Chondrocyte (in vitro differentiated cells): ENCODE measurements at regions not wholly inside any gene's neighbourhood (a gene's known extent, or its start where the extent isn't known, plus 50 kb on each side); places are given as distances from the start of the nearest gene placed in this dataset.

ENCODE experiments used
- DNase-seq: peaks from one replicate; pipeline ENCODE4 v3.0.0; 2021; ENCODE audit warnings: mixed read lengths, low spot score
- H3K27ac Mint-ChIP-seq: one replicate; pipeline ENCODE4 v1.8.0; 2021; ENCODE audit warnings: mild to moderate bottlenecking, moderate library complexity, mixed read lengths; ENCODE audit not compliant: unreplicated experiment
- H3K27me3 Mint-ChIP-seq: 2 replicates; pipeline ENCODE4 v1.8.0; 2021; ENCODE audit warnings: low read depth, mixed read lengths
- H3K36me3 Mint-ChIP-seq: 2 replicates; pipeline ENCODE4 v1.8.0; 2021; ENCODE audit warnings: low read depth, mixed read lengths
- H3K4me1 Mint-ChIP-seq: 2 replicates; pipeline ENCODE4 v1.8.0; 2021; ENCODE audit warnings: low read depth, mild to moderate bottlenecking, mixed read lengths
- H3K4me3 Mint-ChIP-seq: one replicate; pipeline ENCODE4 v1.8.0; 2021; ENCODE audit warnings: mild to moderate bottlenecking, moderate library complexity, mixed read lengths; ENCODE audit not compliant: unreplicated experiment
- H3K9me3 Mint-ChIP-seq: 2 replicates; pipeline ENCODE4 v1.8.0; 2021; ENCODE audit warnings: low read depth, mixed read lengths
- TF ChIP-seq, protein P1 (sequence below): fragments of 200-600 bp; sonication (generic); IDR thresholded peaks from 2 replicates; pipeline ENCODE4 v1.5.0; 2021; ENCODE audit warnings: antibody characterized with exemption, mild to moderate bottlenecking, moderate library complexity

DNA sequence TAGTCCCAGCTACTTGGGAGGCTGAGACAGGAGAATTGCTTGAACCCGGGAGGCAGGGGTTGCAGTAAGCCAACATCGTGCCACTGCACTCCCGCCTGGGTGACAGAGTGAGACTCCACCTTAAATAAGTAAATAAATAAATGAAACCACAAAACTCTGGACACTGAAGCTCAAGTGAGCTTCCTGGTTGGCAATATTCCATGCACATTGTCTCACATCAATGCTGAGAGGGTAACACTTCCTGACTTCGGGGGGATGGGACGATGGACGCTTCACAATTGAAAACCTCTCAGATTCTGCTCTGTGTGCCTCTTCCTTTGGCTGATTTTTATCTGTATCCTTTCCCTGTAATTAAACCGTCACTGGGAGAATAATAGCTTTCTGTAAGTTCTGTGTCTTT, 70.0 kb upstream of the ZNF644 start:
- Mint-ChIP-seq H3K4me3 (no peak overlapping the region), H3K27me3 (no peaks in the 10 kb centered on the region), H3K36me3 (no peaks in the 10 kb centered on the region), H3K27ac (no peak overlapping the region), H3K9me3 (peaks cover 2% of the 10 kb centered on the region), H3K4me1 (no peaks in the 10 kb centered on the region)
- no peak for DNase-seq
- TF ChIP-seq, protein P1, sequence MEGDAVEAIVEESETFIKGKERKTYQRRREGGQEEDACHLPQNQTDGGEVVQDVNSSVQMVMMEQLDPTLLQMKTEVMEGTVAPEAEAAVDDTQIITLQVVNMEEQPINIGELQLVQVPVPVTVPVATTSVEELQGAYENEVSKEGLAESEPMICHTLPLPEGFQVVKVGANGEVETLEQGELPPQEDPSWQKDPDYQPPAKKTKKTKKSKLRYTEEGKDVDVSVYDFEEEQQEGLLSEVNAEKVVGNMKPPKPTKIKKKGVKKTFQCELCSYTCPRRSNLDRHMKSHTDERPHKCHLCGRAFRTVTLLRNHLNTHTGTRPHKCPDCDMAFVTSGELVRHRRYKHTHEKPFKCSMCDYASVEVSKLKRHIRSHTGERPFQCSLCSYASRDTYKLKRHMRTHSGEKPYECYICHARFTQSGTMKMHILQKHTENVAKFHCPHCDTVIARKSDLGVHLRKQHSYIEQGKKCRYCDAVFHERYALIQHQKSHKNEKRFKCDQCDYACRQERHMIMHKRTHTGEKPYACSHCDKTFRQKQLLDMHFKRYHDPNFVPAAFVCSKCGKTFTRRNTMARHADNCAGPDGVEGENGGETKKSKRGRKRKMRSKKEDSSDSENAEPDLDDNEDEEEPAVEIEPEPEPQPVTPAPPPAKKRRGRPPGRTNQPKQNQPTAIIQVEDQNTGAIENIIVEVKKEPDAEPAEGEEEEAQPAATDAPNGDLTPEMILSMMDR: no peak

DNA sequence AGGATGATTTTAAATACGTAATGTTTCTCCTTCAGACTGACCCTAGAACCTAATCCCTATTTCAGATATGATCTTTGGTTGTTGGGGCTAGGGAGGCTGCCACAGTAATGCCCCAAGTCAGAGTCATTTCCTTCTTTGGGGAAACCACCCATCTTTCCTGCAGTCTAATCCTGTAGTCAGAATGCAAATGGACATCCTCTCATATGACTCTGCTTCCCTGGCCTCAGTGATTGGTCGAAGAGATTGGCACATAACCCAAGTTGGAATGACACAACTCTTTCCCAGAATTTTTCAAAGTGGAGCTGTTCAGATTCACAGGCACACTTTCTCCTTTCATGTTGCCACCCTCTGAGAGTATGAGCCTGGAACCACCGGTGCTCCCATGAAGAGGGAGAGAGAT, 58.8 kb upstream of the ZNF644 start:
- Mint-ChIP-seq H3K27ac (no peak overlapping the region), H3K36me3 (no peaks in the 10 kb centered on the region), H3K4me1 (no peaks in the 10 kb centered on the region), H3K4me3 (no peak overlapping the region), H3K27me3 (peaks cover 5% of the 10 kb centered on the region), H3K9me3 (no peaks in the 10 kb centered on the region)
- no peak for DNase-seq
- TF ChIP-seq, protein P1: no peak

DNA sequence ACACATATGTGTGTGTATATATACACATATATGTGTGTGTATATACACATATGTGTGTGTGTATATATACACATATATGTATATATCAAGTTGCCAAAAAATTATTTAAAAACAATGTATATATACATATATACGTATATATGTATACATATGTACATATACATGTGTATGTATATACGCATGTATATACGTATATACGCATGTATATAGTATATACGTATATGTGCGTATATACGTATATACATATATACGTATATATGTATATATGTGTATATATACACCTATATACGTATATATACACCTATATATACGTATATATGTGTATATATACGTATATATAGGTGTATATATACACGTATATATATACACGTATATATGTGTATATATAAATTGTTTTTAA, 57.0 kb upstream of the ZNF644 start:
- Mint-ChIP-seq H3K27me3 (no peaks in the 10 kb centered on the region), H3K4me3 (no peak overlapping the region), H3K4me1 (no peaks in the 10 kb centered on the region), H3K9me3 (no peaks in the 10 kb centered on the region), H3K36me3 (no peaks in the 10 kb centered on the region), H3K27ac (no peak overlapping the region)
- DNase-seq: no peak
- TF ChIP-seq, protein P1: no peak

DNA sequence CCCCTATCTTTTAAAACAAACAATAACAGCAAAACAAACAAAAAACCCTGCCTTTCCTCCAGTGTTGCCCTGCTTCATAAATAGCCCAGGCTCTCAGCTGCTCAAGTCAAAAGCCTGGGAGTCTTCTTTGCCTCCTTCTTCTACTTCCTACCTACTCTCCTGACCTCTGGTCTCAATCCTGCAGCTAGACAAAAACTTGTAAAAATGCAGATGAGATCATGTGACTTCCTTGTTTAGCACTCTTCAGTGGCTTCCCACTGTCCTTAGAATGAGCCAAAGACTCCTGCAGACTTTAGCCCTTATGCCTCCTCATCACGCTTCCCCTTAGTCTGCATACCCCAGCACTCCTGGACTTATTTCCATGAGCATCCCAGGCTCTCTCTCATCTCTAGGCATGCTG, 55.0 kb upstream of the ZNF644 start:
- Mint-ChIP-seq H3K9me3 (no peaks in the 10 kb centered on the region), H3K27me3 (no peaks in the 10 kb centered on the region), H3K4me1 (no peaks in the 10 kb centered on the region), H3K27ac (no peak overlapping the region), H3K4me3 (no peak overlapping the region), H3K36me3 (no peaks in the 10 kb centered on the region)
- TF ChIP-seq, protein P1: no peak
- DNase-seq: no peak

DNA sequence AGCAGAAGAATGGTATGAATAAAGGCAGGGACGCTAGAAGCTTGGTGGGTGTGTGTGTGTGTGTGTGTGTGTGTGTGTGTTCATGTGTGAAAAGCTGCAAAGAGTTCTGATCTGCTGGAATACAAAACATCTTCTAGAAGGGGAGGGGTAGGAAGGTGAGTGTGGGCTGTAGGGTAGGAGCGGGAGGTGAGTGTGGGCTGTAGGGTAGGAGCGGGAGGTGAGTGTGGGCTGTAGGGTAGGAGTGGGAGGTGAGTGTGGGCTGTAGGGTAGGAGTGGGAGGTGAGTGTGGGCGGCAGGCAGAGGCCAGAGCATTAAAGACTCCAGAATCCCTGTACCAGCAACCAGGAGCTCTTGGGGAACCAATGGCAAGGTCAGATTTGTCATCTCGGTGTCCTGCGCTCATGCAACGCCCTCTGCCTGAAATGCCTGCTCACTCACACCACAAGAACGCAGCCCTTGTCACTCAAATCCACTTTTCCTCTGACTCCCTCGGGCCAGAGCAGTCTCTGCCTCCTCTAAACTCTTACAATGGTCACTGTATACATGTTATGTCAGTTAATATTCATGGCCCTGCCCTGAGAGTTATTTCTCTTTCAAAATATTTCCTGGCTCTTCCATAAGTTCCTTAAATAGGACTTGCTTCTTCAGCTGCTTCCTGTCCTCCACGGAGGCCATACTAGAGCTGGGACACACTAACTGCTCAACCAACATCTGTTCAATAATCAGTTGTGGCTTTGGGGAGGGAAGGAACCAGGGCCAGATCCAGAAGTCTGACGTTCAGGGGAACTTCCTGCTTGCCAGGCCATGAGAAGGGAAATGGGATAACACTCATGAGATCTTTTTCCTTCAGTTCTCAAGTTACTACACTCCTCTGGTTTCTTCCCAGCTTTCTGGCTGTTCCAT, 53.6 kb upstream of the ZNF644 start:
- Mint-ChIP-seq H3K4me1 (no peaks in the 10 kb centered on the region), H3K9me3 (no peaks in the 10 kb centered on the region), H3K27ac (no peak overlapping the region), H3K4me3 (no peak overlapping the region), H3K27me3 (no peaks in the 10 kb centered on the region), H3K36me3 (no peaks in the 10 kb centered on the region)
- DNase-seq: no peak
- TF ChIP-seq, protein P1: no peak
